RWPE2 (cell line): ENCODE measurements at regions not wholly inside any gene's neighbourhood (a gene's known extent, or its start where the extent isn't known, plus 50 kb on each side); places are given as distances from the start of the nearest gene placed in this dataset.

Experiments
- ATAC-seq: fragments of 200-7000 bp; cut with Tn5 transposase; 3 replicates; pipeline ENCODE4 v1.9.1; 2021; ENCODE audit warnings: low read depth
- DNase-seq: peaks from one replicate; pipeline ENCODE4 v3.0.0-alpha.2; 2020; ENCODE audit warnings: low spot score
- H3K27ac ChIP-seq: fragments of 450-650 bp; 2 replicates; pipeline ENCODE4 v1.5.1; 2017; ENCODE audit warnings: mild to moderate bottlenecking; ENCODE audit not compliant: poor library complexity, severe bottlenecking
- H3K27me3 ChIP-seq: fragments of 250-450 bp; sonication (Bioruptor Pico); 2 replicates; pipeline ENCODE4 v1.5.1; 2021; ENCODE audit warnings: mild to moderate bottlenecking, moderate library complexity; ENCODE audit not compliant: insufficient read depth, poor library complexity, severe bottlenecking
- H3K36me3 ChIP-seq: fragments of 250-450 bp; sonication (Bioruptor Pico); 2 replicates; pipeline ENCODE4 v1.5.1; 2020; ENCODE audit warnings: low read depth, mild to moderate bottlenecking, moderate library complexity
- H3K4me1 ChIP-seq: fragments of 250-450 bp; sonication (Bioruptor Pico); 2 replicates; pipeline ENCODE4 v1.5.1; 2021; ENCODE audit warnings: mild to moderate bottlenecking, moderate library complexity; ENCODE audit not compliant: insufficient read depth, poor library complexity, severe bottlenecking
- H3K4me3 ChIP-seq: fragments of 250-450 bp; sonication (Bioruptor Pico); 2 replicates; pipeline ENCODE4 v1.5.1; 2021; ENCODE audit warnings: mild to moderate bottlenecking, moderate library complexity; ENCODE audit not compliant: severe bottlenecking
- H3K9me3 ChIP-seq: fragments of 250-450 bp; sonication (Bioruptor Pico); 2 replicates; pipeline ENCODE4 v1.5.1; 2021; ENCODE audit warnings: mild to moderate bottlenecking, moderate library complexity; ENCODE audit not compliant: severe bottlenecking
- TF ChIP-seq, protein P1 (sequence below): fragments of 450-650 bp; IDR thresholded peaks from one replicate; pipeline ENCODE4 v1.5.1; 2017; ENCODE audit warnings: mild to moderate bottlenecking, moderate library complexity; ENCODE audit not compliant: poor library complexity, severe bottlenecking

- H3K9me3 ChIP-seq: no peaks in the 10 kb centered on the region
- TF ChIP-seq, protein P1, sequence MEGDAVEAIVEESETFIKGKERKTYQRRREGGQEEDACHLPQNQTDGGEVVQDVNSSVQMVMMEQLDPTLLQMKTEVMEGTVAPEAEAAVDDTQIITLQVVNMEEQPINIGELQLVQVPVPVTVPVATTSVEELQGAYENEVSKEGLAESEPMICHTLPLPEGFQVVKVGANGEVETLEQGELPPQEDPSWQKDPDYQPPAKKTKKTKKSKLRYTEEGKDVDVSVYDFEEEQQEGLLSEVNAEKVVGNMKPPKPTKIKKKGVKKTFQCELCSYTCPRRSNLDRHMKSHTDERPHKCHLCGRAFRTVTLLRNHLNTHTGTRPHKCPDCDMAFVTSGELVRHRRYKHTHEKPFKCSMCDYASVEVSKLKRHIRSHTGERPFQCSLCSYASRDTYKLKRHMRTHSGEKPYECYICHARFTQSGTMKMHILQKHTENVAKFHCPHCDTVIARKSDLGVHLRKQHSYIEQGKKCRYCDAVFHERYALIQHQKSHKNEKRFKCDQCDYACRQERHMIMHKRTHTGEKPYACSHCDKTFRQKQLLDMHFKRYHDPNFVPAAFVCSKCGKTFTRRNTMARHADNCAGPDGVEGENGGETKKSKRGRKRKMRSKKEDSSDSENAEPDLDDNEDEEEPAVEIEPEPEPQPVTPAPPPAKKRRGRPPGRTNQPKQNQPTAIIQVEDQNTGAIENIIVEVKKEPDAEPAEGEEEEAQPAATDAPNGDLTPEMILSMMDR: no peak
- no peaks in the 10 kb centered on the region for H3K36me3 ChIP-seq
- H3K4me1 ChIP-seq: peaks cover 7% of the 10 kb centered on the region
- no peak overlapping the region for H3K4me3 ChIP-seq
- no peak for DNase-seq
- H3K27me3 ChIP-seq: no peaks in the 10 kb centered on the region
- no peak for ATAC-seq
- H3K27ac ChIP-seq: no peak overlapping the region
Observed at GRCh38 chr5:17149786-17150185, 67.6 kb upstream of the BASP1 start.

- Histone ChIP-seq H3K27me3 (no peaks in the 10 kb centered on the region), H3K36me3 (no peaks in the 10 kb centered on the region), H3K4me1 (peaks cover 12% of the 10 kb centered on the region), H3K9me3 (no peaks in the 10 kb centered on the region), H3K4me3 (no peak overlapping the region), H3K27ac (no peak overlapping the region)
- TF ChIP-seq, protein P1: no peak
- no peak for DNase-seq
- ATAC-seq: no peak
Observed at GRCh38 chr5:17150531-17150930, 66.9 kb upstream of the BASP1 start.

GRCh38 chr5:17151686-17152085, 65.7 kb upstream of the BASP1 start:
- TF ChIP-seq, protein P1: no peak
- Histone ChIP-seq H3K4me1 (peaks cover 14% of the 10 kb centered on the region), H3K27ac (no peak overlapping the region)

GRCh38 chr5:17154211-17154996, 63.0 kb upstream of the BASP1 start:
- Histone ChIP-seq H3K27ac (peak overlapping the region; percentile 79), H3K4me1 (peaks cover 30% of the 10 kb centered on the region), H3K36me3 (no peaks in the 10 kb centered on the region), H3K4me3 (no peak overlapping the region), H3K9me3 (no peaks in the 10 kb centered on the region), H3K27me3 (no peaks in the 10 kb centered on the region)
- DNase-seq (no peak), ATAC-seq (peak; percentile 84)
- TF ChIP-seq, protein P1: no peak

More at GRCh38 chr5:17151686-17152085, 65.7 kb upstream of the BASP1 start:
- Histone ChIP-seq H3K9me3 (no peaks in the 10 kb centered on the region), H3K36me3 (no peaks in the 10 kb centered on the region), H3K4me3 (no peak overlapping the region), H3K27me3 (no peaks in the 10 kb centered on the region)
- DNase-seq: no peak
- no peak for ATAC-seq

GRCh38 chr5:17156463-17156862, 61.0 kb upstream of the BASP1 start:
- Histone ChIP-seq H3K27ac (peak overlapping the region; percentile 50), H3K4me3 (no peak overlapping the region), H3K36me3 (no peaks in the 10 kb centered on the region), H3K9me3 (no peaks in the 10 kb centered on the region), H3K4me1 (peaks cover 30% of the 10 kb centered on the region), H3K27me3 (no peaks in the 10 kb centered on the region)
- DNase-seq (no peak), ATAC-seq (peak; percentile 65)
- TF ChIP-seq, protein P1: no peak
